Activated CD4-positive, alpha-beta T cell treated with anti-CD3 and anti-CD28 coated beads for 24 hours (primary cell): ENCODE measurements at regions not wholly inside any gene's neighbourhood (a gene's known extent, or its start where the extent isn't known, plus 50 kb on each side); places are given as distances from the start of the nearest gene placed in this dataset.

Experiments
- DNase-seq, 2 donors: peaks; one replicate each; pipeline ENCODE4 v3.0.0-alpha.2; 2020; ENCODE audit warnings: low read depth in 2 of 2

- DNase-seq, result no peak
Measured at GRCh38 chr22:46054091-46055073, 77.4 kb upstream of the WNT7B start.

DNA sequence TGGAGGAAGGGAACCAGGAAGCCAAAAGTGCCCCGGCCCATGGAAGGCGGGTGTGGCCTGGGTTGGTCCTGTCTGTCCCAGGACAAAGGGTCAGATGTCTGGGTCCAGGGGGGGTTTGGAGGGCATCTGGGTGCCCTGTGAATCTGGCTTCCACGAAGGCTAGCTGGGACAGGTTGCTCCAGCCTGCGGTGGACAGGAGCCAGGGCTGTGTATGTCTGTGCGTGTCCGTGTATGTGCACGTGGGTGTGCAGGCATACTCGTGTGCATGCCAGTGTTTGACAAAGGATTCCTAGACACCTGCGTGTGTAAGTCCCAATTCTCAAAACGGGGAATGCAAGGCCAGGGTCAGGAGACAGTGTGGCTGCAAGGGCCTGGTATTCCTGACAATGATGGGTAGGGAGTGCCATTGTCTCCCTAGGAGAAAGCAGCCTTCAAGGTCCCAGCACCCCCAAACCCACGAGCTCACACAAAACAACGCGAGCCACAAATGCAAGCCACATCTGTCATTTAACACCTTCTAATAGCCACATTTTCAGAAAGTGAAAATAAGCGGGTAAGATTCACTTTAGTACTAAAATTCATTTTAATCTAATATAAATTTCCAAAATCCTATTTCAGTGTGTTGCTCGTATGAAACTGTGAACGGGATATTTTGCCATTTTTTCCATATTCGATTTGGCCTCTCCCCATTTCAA lies 78.4 kb upstream of the WNT7B start:
- no peak for DNase-seq

DNA sequence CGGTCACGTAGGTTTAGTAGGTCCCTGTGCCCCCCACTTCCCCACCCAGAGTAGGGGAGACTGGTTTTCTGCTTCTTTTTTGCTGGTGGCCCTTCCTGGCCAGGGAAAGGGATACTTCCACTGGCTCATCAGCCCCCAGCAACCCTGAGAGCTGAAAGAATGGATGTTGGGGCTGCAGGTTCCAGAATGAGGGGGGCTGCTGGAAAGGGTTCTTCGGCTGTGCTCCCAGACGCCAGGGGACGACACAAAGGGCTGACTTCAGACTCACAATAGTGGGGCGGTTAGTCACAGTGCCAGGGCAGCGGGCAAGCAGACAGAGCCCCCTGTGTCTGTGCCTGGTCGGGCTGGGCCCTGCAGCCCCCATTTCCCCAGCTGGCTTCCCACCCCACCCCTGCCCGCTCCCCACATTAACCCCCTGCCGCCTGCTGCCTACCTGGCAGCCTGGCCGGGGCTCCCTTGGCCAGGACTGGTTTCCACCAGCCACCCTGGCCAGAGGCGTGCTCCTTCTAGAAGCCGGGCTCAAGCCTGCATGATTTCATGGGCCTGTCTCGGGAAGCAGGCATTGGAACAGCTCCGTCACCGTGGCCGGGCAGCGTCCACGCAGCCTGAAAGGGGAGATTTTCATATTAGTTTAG lies 79.1 kb upstream of the WNT7B start:
- DNase-seq, result no peak

DNA sequence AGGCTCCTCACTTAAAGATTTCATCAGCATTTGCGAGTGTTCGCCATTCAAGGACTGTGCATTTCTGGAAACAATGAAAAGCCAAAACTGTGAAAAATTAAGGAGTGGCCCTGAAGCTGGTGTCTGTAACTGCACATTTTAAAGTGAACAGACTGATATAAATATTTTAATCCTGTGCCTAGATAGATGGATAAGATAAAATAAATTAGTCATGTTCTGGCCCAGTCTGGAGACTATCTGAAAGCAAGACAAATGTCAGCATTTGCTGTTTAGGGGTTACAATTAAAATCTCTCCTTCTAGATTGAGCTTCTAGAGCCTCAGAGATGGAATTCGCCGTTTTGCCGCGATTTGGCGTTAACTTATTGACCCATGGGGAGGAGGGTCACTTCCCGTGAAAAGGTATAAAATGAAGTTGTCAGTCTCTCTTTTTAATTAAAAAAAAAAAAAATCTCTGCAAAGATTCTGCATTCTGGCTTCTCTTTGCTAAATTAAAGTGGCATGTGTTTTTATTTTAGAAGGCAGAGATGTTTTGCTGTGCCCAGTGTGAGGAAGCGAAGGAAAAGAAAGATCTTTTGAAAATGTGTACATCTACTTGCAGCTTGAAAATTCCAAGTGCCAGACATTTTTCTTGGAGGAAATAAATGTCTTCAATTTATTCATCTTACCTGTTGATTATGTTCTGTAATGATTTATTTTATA lies 79.7 kb upstream of the WNT7B start:
- no peak for DNase-seq

GRCh38 chr22:46057246-46058090 lies 80.5 kb upstream of the WNT7B start:
- DNase-seq, result no peak

- no peak for DNase-seq
Measured at GRCh38 chr22:46058091-46058420, 81.1 kb upstream of the WNT7B start.

DNA sequence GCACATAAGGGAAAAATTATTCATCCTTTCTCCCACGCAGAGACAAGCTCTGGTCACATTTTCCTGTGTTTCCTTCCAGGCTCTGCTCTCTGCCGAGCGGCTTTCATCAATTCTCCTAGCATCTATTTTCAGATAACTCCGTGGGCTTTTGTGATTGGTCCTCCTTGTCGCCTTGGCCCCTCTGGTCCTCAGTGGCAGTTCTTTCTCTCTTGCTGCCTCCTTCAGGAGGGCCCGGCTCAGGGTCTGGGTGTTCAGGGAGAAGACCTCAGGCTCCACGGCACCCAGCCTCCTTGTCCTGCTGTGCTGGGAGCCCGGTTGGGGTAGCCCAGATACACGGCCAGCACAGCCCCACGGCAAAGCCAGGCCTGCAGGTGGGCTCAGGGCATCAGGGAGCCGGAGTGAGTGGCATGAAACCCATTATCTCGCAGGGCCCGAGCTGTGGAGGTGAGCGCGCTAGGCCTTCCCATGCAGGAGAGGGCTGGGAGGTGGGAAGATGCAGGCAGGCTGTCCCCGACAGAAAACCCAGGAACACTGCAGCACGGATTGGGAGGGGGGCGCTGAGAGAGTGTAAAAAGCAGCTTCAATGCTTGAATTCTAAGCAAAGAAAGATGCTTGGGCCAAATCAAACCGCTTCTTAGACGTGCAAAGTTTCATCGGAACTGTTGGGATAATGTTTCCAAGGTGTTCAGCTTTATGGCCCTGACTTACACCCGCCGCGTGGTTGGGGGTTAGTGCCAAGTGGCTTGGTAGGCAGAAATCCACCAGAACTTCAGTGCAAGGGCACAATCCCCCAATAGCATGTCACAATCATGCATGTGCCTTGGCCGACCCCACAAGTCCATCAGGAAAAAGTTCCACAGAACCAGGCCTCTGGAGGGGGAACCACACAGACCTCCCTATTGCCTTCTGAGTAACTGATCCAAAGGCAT lies 81.9 kb upstream of the WNT7B start:
- DNase-seq, result no peak

- no peak for DNase-seq
Measured at GRCh38 chr22:46060292-46061123, 83.5 kb upstream of the WNT7B start.

DNA sequence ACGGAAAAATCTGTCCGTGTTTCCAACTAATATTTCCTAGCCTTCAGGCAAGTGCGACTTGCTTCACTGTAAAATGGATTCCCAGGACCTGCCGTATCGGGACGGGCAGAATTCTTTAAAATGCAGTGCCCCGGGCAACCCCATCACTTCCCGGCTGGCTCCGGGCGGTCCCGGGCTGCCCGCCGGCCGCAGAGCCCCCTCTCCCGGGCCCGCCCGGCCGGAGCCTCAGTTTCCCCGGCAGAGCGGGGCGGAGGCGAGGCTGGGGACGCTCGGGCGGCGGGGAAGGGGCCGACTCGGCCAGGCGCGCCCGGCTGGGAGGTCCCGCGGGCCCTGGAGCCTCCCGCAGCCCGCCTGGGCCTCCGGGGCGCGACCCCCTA lies 84.2 kb upstream of the WNT7B start:
- DNase-seq, result no peak

DNA sequence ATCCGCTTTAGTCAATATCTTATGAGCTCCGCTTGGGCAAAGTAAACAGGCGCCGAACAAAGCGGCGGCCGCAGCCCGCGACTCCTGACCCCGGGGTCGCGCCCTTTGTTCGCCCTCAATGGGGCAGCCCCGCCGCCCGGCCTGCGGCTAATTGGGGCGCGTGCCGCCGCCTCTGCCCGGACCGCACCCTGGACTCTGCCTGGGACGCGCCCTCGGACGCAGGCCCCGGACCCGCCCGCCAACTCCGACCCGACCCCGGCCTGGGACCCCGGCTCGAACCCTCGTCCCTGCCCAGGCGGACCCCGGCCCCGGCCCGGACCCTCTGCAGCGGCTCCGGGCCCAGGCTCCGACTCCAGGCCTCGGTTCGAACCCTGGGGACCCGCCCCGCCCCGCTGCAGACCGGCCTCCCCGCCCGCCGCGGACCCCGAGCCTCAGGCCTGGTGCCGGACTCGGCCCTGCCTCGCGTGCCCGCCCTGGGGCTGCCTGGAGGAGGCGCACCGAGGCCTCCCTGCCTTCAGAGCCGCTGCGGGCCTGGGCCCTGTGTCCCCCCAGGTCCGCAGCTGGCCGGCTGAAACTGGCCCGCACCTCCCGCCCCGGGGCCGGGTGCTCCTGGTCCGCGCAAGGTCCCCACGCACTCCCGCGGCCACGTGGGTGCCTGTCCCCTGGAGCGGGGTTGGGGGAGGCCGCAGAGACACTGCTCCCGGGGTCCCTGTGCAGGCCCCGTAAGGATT lies 84.7 kb upstream of the WNT7B start:
- no peak for DNase-seq

GRCh38 chr22:46062232-46062615 lies 85.3 kb upstream of the WNT7B start:
- no peak for DNase-seq

DNA sequence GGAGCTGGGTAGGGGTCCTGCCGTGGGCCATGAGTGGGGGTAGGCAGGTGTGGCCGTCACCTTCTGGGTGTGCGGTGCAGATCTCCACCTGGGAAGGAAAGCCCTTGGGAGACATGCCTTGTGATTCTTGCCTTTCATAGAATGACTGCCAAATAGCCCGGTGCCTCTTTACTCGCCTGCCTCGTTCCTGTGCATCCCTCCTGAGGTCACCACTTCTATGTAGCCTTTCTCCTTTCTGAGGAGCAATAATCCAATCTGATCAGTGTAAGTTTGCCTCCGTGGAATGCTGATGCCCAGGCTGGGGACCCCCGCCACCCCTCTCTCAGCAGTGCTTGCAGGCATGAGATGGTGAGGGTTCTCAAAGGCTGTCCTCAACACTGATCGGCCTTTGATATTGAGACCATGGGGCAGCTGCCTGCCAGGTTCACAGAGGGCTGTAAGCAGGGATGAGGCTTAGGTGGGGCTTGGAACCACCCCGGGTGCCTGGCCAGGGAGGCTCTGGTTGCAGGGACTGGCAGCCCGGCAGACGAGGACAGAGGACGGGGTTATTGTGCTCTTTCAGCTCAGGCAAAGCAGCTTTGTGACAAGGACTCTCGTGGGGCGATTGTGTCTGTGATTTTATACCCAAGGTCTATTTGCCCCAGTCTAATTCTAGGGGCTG lies 86.1 kb upstream of the WNT7B start:
- no peak for DNase-seq

- DNase-seq, result no peak
Measured at GRCh38 chr22:46063846-46064227, 86.5 kb upstream of the PPARA start.

DNA sequence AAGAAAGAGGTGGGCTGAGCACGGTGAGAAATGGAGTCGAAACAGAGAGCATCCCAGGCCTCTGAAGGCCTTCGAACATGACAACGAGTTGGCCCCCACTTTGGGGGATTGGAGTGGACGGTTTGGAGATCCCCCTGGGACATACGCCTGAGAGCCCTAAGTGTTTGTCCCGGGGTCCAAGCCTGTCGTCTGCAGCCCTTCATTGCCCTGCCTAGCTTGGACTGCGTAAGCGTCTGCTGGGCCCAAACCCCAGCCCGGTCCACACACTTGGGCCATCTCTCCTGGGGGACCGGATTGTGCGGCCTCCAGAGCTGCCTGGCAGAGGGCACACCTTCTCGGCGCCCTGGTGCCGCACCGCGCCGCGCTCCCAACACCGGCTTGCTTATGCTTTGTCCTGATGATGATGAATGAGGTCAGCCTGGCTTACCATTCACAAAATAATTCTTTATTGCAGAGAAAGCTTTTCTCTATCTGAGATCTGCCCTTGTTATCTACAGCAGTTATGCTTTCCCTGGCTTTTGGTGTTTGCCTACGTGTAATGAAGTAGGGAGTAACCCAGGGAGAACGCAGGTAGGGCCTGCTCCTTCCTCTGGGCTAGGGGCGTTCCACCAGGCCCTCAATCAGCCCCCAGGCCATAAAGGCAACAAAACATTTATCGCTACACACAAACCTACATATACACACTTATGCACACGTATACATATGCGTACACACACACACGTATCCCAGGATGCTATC lies 85.9 kb upstream of the PPARA start:
- DNase-seq, result no peak

- DNase-seq, result no peak
Measured at GRCh38 chr22:46064966-46065666, 85.2 kb upstream of the PPARA start.

DNA sequence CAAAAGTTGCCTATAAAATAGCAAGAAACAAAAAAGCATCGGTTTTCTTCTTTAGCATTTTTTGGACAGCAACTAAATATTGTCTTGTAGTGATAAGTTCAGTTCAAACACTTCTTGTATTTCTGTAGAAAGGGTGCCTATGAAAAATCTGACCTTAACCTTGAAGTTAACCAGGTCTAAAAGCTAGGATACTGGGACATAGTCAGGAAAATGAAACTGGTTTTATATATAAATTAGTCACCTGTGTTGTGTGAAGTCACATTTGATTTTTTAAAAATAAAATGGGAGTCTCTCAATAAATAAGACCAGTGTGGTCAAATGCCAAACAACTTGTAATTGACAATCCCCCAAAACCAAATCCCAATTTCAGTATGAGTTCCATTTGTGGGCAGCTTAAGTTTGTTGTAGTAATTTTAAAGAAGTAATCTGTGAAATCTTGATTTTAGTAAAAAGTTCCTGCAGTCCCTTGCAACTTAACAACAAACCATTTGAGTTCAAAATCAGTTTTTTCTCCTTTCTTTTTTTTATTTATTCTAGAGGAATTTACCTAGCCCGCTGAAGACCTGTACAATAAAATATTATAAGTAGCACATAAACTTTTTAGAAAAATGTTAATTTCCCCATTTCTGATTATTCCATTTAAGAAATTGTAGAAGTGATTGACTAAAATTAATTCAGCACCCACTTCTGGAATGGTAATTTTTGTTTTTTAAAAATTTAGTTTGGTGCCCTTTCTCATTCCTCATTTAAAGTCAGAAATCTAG lies 84.5 kb upstream of the PPARA start:
- DNase-seq, result no peak
